ENCODE measurements at regions not wholly inside any gene's neighbourhood (a gene's known extent, or its start where the extent isn't known, plus 50 kb on each side); places are given as distances from the start of the nearest gene placed in this dataset.

- TF ChIP-seq CTCF (IDR thresholded peaks at IDR 0.05): no peak
Observed at GRCh38 chr3:147736226-147736625, 327.1 kb downstream of the ZIC1 start.

GRCh38 chr3:147737376-147737775, 328.2 kb downstream of the ZIC1 start:
- no peak for TF ChIP-seq CTCF (IDR thresholded peaks at IDR 0.05)

DNA sequence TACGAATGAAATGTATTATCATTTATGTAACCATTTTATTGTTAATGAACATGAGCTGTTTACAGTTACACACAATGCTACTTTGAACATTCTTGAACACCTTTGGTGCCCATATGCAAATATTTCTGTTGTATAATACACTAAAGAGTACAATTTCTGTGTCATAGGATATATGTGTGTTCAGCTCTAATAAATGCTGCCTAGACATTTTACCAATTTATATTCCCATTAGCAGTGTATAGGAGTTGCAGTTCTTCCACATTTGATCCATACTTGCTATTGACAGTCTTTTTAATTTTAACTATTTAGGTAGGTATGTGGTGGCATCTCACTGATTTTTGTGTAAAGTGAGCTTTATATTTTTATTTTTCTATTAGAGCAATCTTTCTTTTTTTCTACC, 331.8 kb downstream of the ZIC1 start:
- no peak for TF ChIP-seq CTCF (IDR thresholded peaks at IDR 0.05)

- no peak for TF ChIP-seq CTCF (IDR thresholded peaks at IDR 0.05)
Observed at GRCh38 chr3:147744967-147745366, 335.8 kb downstream of the ZIC1 start.

DNA sequence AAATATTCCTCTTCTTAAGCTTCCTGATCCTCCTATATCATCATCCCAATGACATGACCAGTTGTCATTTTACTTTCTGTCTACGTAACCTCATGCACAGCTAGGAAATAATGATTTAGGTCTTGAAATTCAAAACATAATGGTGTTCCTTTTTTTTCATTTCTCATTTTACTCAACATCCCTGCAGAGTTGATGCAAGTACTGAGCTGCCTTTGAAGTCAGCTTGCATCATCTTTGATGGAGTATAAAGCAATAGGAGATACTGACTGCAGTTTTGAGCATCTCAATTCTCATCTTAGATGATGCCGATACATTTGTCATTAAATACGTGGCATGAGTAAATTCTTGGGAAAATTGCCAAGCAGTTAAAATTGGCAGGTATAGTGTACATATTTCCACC, 346.1 kb downstream of the ZIC1 start:
- no peak for TF ChIP-seq CTCF (IDR thresholded peaks at IDR 0.05)

DNA sequence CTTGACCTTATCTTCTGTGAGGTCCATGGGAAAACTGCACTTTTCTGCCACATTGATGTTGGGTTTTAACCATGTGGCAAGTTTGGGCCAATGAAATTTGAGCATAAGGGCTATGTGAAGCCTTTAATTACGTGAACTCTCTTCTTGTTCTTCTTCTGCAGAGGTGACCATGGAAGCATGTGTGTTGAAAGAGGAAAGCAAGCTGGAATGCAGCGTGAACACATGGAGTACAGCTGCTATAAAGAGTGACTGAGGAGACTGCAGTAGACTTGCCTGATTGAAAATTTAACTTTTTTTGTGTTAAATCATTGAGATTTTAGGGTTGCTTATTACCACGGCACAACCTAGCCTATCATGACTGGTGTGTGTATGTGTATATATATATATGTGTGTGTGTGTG, 347.3 kb downstream of the ZIC1 start:
- TF ChIP-seq CTCF (IDR thresholded peaks at IDR 0.05): no peak

GRCh38 chr3:147757866-147758265, 348.7 kb downstream of the ZIC1 start:
- no peak for TF ChIP-seq CTCF (IDR thresholded peaks at IDR 0.05)

DNA sequence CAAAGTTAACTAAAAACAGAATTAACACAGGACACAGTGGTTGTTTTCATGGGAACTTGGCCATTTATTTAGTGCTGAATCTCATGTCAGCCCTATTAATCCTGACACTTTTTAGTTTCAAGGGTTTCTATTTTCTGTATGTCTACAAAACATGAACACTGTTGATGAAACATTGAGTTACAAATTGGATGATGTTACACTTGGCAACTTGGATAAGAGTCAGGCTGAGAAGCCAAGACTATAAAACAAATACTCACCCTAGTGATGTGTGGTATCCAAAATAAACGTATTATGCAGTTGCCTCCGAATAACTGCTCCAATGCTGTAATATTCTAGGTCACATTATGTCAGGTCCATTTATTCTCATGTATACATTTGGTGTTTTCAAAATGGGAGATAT, 349.6 kb downstream of the ZIC1 start:
- TF ChIP-seq CTCF (IDR thresholded peaks at IDR 0.05): no peak
